Activated naive CD4-positive, alpha-beta T cell treated with anti-CD3 and anti-CD28 coated beads, Interleukin-2, amount 50 U/mL, for 72 hours (primary cell): ENCODE measurements at regions not wholly inside any gene's neighbourhood (a gene's known extent, or its start where the extent isn't known, plus 50 kb on each side); places are given as distances from the start of the nearest gene placed in this dataset.

Source experiments
- ATAC-seq, 2 donors: fragments of 150-1000 bp; cut with Tn5 transposase; 2 replicates each; pipeline ENCODE4 v1.10.0; 2021; ENCODE audit warnings: mild to moderate bottlenecking in 2 of 2, moderate library complexity in 2 of 2
- DNase-seq, 2 donors: peaks; one replicate each; pipeline ENCODE4 v3.0.0; 2021 to 2022; ENCODE audit warnings: low spot score in 2 of 2
- H3K27ac Mint-ChIP-seq, 2 donors: one replicate each; pipeline ENCODE4 v1.8.0; 2022; ENCODE audit warnings: mild to moderate bottlenecking in 2 of 2, mixed read lengths in 2 of 2
- H3K36me3 Mint-ChIP-seq, 2 donors: one replicate each; pipeline ENCODE4 v1.8.0; 2022; ENCODE audit warnings: mixed read lengths in 2 of 2
- H3K9me3 Mint-ChIP-seq, 2 donors: one replicate each; pipeline ENCODE4 v1.8.0; 2022; ENCODE audit warnings: mixed read lengths in 2 of 2

- ATAC-seq (no peak), DNase-seq (no peak)
- Mint-ChIP-seq H3K9me3 (no peaks in the 10 kb centered on the region), H3K27ac (no peak overlapping the region), H3K36me3 (no peaks in the 10 kb centered on the region)
Measured at GRCh38 chr11:8828046-8828445, 82.9 kb upstream of the AKIP1 start.

GRCh38 chr11:8828580-8829361 is 82.2 kb upstream of the AKIP1 start:
- Mint-ChIP-seq H3K9me3 (no peaks in the 10 kb centered on the region), H3K27ac (no peak overlapping the region), H3K36me3 (no peaks in the 10 kb centered on the region)
- ATAC-seq: no peak
- DNase-seq: no peak

GRCh38 chr11:8829556-8829955 is 81.4 kb upstream of the AKIP1 start:
- Mint-ChIP-seq H3K9me3 (no peaks in the 10 kb centered on the region), H3K27ac (no peak overlapping the region), H3K36me3 (no peaks in the 10 kb centered on the region)
- DNase-seq (no peak), ATAC-seq (no peak)

- Mint-ChIP-seq H3K27ac (no peak overlapping the region), H3K9me3 (no peaks in the 10 kb centered on the region), H3K36me3 (no peaks in the 10 kb centered on the region)
- ATAC-seq: no peak
- no peak for DNase-seq
Measured at GRCh38 chr11:8830641-8831040, 80.3 kb upstream of the AKIP1 start.

- no peak for DNase-seq
- Mint-ChIP-seq H3K36me3 (no peaks in the 10 kb centered on the region), H3K27ac (peak overlapping the region in 1 of 2 donors; percentile 10), H3K9me3 (no peaks in the 10 kb centered on the region)
- no peak for ATAC-seq
Measured at GRCh38 chr11:8831861-8832260, 79.1 kb upstream of the AKIP1 start.

GRCh38 chr11:8832571-8833260 is 78.3 kb upstream of the AKIP1 start:
- no peak for DNase-seq
- peak overlapping the region; percentile 53 to 79 for H3K27ac Mint-ChIP-seq
- H3K9me3 Mint-ChIP-seq: no peaks in the 10 kb centered on the region
- peak; percentile 66 to 69 for ATAC-seq
- H3K36me3 Mint-ChIP-seq: no peaks in the 10 kb centered on the region

- DNase-seq (no peak), ATAC-seq (peak in 1 of 2 donors; percentile 21)
- H3K9me3 Mint-ChIP-seq: no peaks in the 10 kb centered on the region
- H3K36me3 Mint-ChIP-seq: no peaks in the 10 kb centered on the region
- H3K27ac Mint-ChIP-seq: peak overlapping the region in 1 of 2 donors; percentile 38
Measured at GRCh38 chr11:8833568-8834315, 77.2 kb upstream of the AKIP1 start.

- ATAC-seq: no peak
- H3K27ac Mint-ChIP-seq: no peak overlapping the region
- DNase-seq: no peak
- H3K36me3 Mint-ChIP-seq: no peaks in the 10 kb centered on the region
- no peaks in the 10 kb centered on the region for H3K9me3 Mint-ChIP-seq
Measured at GRCh38 chr11:8834379-8834778, 76.6 kb upstream of the AKIP1 start.

GRCh38 chr11:8838248-8838647 is 72.7 kb upstream of the AKIP1 start:
- Mint-ChIP-seq H3K9me3 (no peaks in the 10 kb centered on the region), H3K36me3 (peaks cover 0 to 4% of the 10 kb centered on the region in 2 donors), H3K27ac (no peak overlapping the region)
- DNase-seq (no peak), ATAC-seq (no peak)

GRCh38 chr11:8839306-8839956 is 71.6 kb upstream of the AKIP1 start:
- Mint-ChIP-seq H3K36me3 (peaks cover 0 to 4% of the 10 kb centered on the region in 2 donors), H3K9me3 (no peaks in the 10 kb centered on the region), H3K27ac (peak overlapping the region; percentile 35 to 88)
- no peak for ATAC-seq
- DNase-seq: no peak

- H3K36me3 Mint-ChIP-seq: peaks cover 0 to 4% of the 10 kb centered on the region in 2 donors
- peak overlapping the region; percentile 35 to 88 for H3K27ac Mint-ChIP-seq
- DNase-seq (peak in 1 of 2 donors; percentile 11), ATAC-seq (peak; percentile 56 to 71)
- H3K9me3 Mint-ChIP-seq: no peaks in the 10 kb centered on the region
Measured at GRCh38 chr11:8839957-8840945, 70.7 kb upstream of the AKIP1 start.

- no peak for DNase-seq
- peaks cover 0 to 4% of the 10 kb centered on the region in 2 donors for H3K36me3 Mint-ChIP-seq
- no peaks in the 10 kb centered on the region for H3K9me3 Mint-ChIP-seq
- ATAC-seq: no peak
- no peak overlapping the region for H3K27ac Mint-ChIP-seq
Measured at GRCh38 chr11:8841899-8842298, 69.1 kb upstream of the AKIP1 start.

GRCh38 chr11:8858808-8859207 is 52.2 kb upstream of the AKIP1 start:
- H3K36me3 Mint-ChIP-seq: no peaks in the 10 kb centered on the region
- no peak for ATAC-seq
- H3K9me3 Mint-ChIP-seq: no peaks in the 10 kb centered on the region
- no peak overlapping the region for H3K27ac Mint-ChIP-seq
- DNase-seq: no peak
